CD4-positive, alpha-beta T cell treated with Interleukin-12 subunit alpha and Interleukin-12 subunit beta, for 1 hour (primary cell): ENCODE measurements at regions not wholly inside any gene's neighbourhood (a gene's known extent, or its start where the extent isn't known, plus 50 kb on each side); places are given as distances from the start of the nearest gene placed in this dataset.

Experiments
- DNase-seq: peaks from one replicate; pipeline ENCODE4 v3.0.0-alpha.2; 2020

DNA sequence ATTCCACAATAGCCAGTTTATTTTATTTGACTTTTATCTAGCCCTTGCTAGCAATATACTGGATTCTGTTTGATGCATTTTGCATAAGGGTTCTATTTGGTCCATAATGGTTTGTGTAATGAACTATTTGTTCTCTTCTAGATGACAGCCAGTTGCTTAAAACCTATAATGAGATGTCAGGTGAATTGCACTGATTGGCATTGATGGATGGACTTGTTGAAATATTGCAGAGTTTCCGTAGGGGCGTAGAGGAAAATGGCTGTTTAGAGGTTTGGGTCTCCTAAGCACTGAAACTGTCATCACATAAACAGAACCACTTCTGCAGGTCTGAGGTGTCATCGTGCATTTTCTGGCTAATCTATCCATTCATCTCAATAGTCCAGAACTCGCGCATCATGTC is 124.9 kb upstream of the HDAC9 start:
- DNase-seq = no peak

DNA sequence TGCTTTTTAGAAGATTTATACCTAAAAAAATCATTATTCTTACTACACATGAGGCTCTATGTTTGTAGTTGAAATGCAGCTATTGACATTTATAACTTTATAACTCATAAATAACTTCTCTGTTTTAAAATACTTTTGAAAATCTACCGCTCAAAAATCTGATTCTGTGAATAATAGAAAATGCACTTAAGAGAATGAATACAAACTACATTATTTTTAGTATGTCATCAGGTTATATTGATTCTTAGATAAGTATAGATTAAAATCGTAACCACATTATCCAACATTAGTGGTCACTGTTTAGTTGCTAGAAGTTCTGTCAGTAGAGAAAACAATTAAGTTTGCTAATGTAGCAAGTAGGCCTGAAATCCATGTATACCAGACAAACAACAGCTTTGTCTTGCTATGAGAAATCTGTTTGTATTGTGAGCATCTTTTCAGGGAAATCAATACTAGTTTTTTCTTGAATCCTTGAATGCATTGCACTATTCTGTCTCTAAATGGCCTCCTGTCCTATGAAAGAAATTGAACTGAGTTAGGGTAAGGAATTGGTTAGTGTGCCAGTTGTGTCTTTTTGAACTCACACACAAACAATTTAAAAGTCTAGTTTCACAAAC is 116.5 kb upstream of the HDAC9 start:
- DNase-seq = no peak

- no peak for DNase-seq
Observed at GRCh38 chr7:18384491-18385143, 110.9 kb upstream of the HDAC9 start.

DNA sequence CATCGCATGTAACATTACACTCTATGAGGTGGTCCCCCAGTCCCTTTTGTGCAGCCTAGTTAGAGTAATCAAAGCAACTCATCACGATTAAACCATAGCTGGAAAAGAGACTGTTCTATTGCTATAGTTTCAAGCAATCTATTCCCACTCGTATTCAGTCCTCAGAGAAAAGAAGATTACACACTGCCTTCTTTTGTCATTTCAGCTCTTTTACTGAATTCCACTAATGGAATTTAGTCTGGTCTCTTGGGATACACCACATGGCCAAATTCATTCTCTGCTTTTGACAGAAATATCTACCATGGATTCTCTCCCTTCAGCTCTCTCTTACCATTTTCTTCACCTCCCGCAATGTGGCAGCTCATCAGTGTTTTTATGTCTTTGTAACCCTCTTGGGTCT is 108.9 kb upstream of the HDAC9 start:
- no peak for DNase-seq

GRCh38 chr7:18387191-18387735 is 108.3 kb upstream of the HDAC9 start:
- no peak for DNase-seq

GRCh38 chr7:18390535-18390907 is 105.0 kb upstream of the HDAC9 start:
- no peak for DNase-seq

DNA sequence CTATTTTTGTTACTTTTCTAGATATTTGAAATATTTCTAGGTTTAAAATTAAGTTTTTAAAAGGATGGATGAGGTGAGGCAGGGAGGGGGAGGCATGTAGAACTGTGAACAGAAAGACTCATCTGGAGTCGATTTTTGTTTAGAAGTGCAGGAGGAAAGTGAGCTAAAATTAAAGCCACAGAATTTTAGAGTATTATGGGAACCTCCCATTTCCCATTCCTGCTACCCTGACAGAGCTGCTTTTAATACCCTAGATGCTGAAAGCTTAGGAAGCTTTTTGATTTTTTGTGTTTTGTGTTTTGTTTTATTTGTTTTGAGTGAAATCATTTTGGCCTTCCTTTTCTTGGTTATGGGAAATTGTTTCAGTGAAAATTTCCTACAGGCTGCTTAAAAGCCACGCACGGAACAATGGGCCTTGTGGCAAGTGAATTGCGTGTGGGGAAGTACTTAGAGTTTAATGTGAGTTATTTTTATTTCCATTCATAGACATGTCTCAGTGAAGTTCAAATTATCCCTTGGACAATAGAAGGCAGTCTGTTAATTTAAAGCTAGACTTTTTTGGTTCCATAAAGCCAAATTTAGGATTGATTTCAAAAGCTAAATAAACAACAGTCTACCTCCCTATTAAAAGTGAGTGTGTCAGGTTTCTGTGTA is 102.0 kb upstream of the HDAC9 start:
- DNase-seq = no peak

GRCh38 chr7:18395868-18396267 is 99.7 kb upstream of the HDAC9 start:
- DNase-seq = no peak

DNA sequence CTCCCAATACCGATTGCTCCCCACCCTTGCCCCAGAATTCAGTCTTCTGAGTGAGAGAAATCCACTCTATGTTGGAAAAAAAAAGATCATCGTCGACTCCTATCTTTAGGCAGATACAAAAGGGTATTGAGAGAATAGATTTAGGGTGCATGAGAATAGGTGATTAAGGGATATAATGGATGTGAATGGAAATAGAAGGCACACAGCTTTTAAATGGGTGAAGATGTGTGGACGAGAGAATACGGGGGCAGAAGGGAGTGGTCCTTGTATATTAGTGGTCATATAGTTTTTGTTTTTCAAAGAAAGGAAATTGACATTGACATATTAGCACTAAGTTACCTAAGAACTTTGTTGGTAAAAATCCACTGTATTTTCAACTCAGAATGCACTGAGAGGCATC is 98.6 kb upstream of the HDAC9 start:
- DNase-seq = no peak

DNA sequence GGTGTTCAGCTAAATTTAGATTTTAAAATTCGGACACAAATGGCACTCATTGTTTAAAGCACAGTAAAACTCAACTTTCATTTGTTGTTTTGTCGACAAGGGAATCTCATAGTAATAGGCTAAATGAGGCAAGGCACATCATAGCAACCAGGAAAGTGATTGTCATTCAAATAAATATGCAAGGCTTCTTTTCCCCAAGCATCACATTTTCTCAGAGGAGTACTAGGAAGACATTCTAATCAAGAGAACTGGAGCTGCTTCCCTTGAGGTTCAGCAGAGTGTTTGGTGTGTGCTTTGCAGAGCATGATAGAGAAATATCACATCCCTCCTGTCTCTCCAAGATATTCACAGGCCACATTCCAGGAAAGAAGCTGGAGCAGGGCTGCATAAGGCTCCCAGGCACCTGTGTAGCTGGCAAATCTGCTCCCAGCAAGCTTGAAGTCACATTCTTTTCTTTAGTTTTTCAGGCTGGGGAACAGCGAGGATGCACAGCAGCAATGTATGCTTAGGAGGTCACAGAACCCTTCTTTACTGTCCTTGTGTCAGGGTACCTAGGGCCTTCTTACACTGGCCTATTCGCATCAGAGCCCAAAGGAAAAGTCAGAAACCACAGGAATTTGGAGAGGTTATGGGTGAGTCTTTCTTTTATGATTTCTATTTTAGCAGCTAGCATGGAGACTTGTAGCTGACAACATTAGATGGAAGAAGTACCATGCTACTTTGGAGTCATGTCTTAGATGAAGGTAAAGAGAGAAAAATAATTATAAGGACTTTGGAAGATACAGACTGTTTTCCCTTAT is 95.9 kb upstream of the HDAC9 start:
- DNase-seq = no peak

- no peak for DNase-seq
Observed at GRCh38 chr7:18400275-18400674, 95.3 kb upstream of the HDAC9 start.

- no peak for DNase-seq
Observed at GRCh38 chr7:18400726-18401125, 94.8 kb upstream of the HDAC9 start.

DNA sequence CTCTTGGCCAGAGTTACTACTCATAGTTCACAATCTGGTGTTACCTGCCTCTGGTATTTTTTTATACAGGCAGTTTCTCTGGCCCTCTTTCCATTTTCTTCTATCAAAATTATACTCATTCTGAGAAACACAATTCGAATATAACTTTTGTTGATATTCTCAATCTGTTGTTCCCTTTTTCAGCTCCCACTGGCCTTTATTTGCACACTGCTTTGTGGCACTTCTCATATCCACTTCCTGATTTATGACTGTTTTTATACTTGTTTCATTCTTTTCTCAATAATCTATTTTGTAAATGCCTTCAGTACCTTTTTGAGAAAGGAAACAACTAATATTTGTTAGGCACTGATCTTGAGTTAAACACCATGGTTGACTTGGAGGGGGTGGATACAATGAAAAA is 93.8 kb upstream of the HDAC9 start:
- DNase-seq = no peak

GRCh38 chr7:18402488-18403183 is 92.9 kb upstream of the HDAC9 start:
- DNase-seq = no peak

DNA sequence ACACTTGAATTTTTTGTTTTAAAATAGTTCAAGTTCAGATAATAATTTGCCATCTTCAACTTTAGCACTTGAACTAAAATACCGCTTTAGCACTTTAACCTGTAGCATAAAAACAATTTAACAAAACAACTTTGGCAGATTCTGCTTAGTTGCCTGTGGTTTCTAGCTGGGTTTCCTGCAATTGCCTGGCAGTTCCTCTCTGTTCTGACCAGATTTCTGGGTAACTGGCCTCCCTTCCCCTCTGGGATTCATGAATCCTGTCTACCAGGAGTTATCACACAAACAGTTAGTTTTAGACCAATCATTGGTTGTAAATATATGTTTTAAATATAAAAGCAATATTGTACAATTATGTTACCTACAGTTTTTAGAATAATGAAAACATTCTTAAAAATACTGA is 89.8 kb upstream of the HDAC9 start:
- DNase-seq = no peak

DNA sequence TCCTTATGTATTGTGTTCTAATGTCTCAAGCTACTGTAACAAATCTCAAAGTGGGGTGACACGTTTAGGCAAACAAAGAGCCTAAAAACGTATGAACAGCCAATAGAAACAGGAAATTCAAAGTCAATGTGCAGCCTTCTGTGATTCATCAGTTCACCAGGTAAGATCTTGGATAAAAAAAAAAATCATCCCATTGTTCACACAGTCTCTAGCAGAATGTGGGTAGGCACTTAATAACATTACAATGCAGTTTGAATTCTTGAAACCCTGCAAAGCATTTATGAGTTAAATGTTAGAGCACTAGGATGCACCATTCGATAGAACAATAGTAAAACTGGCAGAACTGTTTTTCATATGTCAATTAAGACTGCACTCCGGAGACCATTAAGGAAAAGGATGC is 88.2 kb upstream of the HDAC9 start:
- DNase-seq = no peak

GRCh38 chr7:18408461-18408860 is 87.1 kb upstream of the HDAC9 start:
- DNase-seq = no peak

DNA sequence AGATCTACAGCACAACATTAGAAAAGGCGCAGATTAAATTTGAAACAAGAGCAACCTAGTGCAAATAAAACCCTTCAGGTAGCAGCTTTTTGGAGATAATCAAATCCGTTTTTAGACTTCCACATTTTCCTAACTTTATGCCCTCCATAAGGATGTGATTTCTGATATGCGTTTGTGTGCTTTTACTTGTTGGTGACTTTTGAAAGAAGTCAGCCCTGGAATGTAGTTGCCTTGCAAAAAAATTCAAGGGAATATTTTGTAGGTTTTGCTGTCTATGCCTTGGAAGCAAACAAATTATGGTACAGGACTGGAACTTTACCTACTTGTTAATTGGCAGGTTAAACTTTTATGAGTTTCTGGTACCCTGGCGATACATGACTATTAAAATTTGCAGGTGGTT is 86.7 kb upstream of the HDAC9 start:
- no peak for DNase-seq

- no peak for DNase-seq
Observed at GRCh38 chr7:18413447-18413846, 82.1 kb upstream of the HDAC9 start.

- no peak for DNase-seq
Observed at GRCh38 chr7:18414885-18415284, 80.7 kb upstream of the HDAC9 start.

DNA sequence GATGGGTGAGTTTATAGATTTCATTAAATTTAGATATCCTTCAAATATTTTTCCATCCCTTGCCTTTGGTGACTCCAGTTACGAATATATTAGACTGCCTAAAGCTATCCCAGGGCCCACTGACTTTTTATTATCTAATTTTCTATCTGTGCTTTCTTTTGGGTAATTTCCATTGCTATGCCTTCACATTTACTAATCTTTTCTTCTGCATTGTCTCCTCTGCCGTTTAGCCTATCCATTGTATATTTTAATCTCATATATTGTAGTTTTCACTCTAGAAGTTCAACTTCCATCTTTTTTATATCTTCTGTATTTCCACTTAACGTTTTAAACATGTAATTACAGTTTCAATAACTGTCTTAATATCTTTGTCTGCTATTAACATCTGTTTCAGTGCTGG is 78.6 kb upstream of the HDAC9 start:
- no peak for DNase-seq

DNA sequence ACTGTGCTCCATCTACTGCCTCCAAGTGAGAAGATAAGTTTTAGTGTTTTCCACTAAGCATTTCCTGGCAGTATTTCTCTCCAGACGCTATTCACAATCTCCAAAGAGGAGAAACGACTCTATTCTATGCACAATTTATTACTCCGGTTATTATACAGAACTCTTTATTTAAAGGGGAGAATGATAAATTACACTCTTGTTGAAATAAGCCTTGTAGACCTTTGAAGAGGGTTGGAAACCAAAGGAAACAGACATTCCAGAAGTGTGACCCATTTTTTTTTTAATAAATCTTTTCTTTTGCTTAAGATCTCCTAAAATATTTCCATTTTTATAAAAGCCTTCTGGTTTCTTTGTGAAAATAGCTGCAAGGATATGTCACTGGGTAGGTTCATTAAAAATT is 76.1 kb upstream of the HDAC9 start:
- no peak for DNase-seq

GRCh38 chr7:18420108-18420507 is 75.4 kb upstream of the HDAC9 start:
- DNase-seq = no peak
